ENCODE measurements at regions not wholly inside any gene's neighbourhood (a gene's known extent, or its start where the extent isn't known, plus 50 kb on each side); places are given as distances from the start of the nearest gene placed in this dataset.
"Not testable (repeated sequence)": the region's sequence is repeated elsewhere in the genome, so short reads cannot be mapped to it uniquely, and the experiment has no call there.

GRCh38 chr10:128178302-128178958 is 52.2 kb upstream of the MKI67 start:
- peak; percentile 43 for DNase-seq

DNA sequence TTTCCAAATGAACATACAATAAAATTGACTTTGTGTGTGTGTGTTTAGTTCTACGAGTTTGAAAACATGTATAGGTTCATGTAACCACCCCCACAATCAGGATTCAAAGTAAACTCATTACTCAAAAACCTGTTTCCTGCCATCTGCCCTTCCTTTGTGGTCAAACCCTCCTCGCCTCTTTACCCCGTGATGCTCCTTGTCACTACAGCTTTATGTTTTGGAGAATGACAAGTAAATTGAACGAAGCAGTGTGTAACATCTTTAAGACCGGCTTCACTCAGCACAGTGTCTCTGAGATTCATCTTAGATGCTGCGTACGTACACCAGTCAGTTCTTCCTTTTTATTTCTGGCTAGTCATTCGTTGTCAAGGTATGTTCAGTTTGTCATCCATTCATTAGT is 54.6 kb upstream of the MKI67 start:
- DNase-seq = no peak

GRCh38 chr10:128185627-128186026 is 59.4 kb upstream of the MKI67 start:
- DNase-seq = no peak

DNA sequence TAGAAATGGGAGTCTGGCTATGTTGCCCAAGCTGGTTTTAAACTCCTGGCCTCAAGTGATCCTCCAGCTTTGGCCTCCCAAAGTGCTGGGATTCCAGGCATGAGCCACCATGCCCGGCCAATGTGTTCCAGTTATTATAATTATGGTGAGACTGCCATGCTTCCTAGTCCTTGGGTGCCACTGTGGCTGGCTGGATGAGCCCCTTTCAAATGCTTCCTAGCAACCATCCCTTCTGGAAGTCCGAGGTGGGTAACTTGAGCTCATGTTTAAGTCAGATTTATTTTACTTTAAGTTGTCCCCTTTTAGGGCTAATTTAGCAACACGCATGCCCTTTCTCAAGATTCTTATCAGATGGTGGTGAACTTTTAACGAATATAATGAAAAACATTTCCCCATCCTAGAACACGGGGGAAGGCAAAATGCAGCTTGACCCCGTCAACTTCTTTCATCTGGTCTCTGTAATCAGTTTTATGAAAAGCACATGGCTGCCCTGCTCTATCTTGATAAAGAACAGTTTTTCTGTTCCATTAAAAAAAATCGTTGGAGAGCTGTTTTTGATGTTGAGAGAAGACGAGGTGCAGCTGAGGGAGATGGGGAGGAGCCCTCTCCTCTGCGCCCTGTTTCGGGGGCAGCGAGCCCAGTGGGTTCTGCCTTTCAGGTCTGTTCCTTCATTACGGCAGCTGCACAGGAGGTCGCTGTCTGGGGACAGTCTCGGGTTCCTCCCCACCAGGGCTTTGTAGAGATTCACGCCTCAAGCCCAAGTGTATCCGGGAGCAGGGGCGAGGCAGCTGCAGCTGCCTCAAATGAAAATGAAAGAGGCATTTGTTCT is 61.0 kb upstream of the MKI67 start:
- DNase-seq = no peak

DNA sequence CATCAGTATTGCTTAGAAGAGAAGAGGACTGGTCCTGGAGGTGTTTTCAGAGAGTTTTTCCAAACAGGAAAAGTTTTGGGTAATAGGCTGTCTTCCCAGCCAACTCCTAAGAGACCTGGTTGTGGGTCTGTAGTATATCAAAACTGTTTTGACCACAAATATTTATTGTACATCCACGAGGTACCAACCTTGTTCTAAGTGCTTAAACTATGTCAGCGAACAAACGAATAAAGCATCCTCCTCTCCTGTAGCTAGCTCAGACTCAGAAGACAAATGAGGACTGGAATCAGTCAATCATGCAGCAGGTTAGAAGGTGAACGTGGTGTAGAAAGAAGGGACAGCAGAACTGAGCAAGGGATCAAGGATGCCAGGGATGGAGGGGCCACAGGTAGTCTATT is 61.6 kb upstream of the MKI67 start:
- DNase-seq = no peak

DNA sequence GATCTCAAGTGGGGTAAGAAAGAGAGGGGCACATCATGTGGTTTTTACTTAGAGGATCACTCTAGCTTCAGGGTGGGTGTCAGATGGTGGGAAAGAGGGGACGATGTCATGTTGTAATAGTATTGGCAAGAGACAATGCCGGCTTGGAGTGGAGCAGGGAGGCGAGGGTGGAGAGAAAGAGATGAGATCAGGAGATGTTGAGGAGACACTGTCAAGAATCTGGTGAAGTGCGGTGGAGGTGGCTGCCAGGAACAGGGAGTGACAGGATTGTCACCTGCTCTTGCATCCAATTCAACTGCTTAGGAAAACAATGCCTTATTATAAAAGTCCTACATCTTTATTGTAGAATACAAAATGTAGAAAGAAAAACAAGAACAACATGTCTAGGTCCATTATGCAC is 63.0 kb upstream of the MKI67 start:
- DNase-seq = no peak

DNA sequence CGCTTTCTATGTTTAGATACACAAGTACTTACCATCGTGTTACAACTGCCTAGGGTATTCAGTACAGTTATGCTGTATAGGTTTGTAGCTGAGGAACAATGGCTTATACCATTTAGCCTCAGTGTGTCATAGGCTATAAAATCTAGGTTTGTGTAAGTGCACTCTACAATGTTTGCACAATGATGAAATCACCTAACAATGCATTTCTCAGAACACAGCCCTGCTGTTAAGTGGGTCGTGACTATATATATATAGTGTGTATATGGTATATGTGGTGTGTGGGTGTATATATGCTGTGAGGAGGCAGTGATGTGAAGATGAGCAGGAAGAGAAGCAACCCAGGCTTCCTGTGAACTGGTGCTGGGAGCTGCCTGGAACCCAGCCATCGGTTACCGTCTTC is 65.6 kb upstream of the MKI67 start:
- no peak for DNase-seq

GRCh38 chr10:128201826-128202225 is 75.6 kb upstream of the MKI67 start:
- DNase-seq = not testable (repeated sequence)

- DNase-seq = no peak
Measured at GRCh38 chr10:128203028-128203427, 76.8 kb upstream of the MKI67 start.

- not testable (repeated sequence) for DNase-seq
Measured at GRCh38 chr10:128205591-128205990, 79.4 kb upstream of the MKI67 start.

GRCh38 chr10:128206676-128207075 is 80.5 kb upstream of the MKI67 start:
- no peak for DNase-seq

- DNase-seq = no peak
Measured at GRCh38 chr10:128209862-128210214, 83.6 kb upstream of the MKI67 start.

- peak; percentile 6 for DNase-seq
Measured at GRCh38 chr10:128210215-128211063, 84.2 kb upstream of the MKI67 start.

DNA sequence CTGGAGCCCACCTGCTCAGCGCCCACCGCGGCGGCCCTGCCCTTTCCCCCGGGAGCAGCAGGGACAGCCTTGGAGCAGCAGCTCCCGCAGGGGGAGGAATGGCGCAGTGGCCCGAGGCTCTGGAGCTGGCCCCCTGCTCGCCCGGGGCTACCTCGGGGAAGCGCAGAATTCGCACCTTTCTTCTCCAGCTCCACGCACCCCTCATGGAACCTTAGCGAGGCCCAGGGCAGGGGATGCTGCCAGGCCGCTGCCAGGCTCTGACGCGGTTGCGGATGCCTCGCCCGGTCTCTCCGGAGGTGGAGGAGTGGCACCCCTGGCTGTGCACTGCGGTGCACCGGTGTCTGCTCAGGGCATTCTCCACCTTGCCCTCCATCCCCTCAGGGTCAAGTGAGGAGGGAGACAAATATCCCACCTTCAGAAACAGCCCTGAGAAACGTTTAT is 84.9 kb upstream of the MKI67 start:
- DNase-seq = no peak

- DNase-seq = peak; percentile 89
Measured at GRCh38 chr10:128211953-128212727, 85.9 kb upstream of the MKI67 start.

- DNase-seq = no peak
Measured at GRCh38 chr10:128213156-128213555, 86.9 kb upstream of the MKI67 start.

- no peak for DNase-seq
Measured at GRCh38 chr10:128215733-128216132, 89.5 kb upstream of the MKI67 start.

DNA sequence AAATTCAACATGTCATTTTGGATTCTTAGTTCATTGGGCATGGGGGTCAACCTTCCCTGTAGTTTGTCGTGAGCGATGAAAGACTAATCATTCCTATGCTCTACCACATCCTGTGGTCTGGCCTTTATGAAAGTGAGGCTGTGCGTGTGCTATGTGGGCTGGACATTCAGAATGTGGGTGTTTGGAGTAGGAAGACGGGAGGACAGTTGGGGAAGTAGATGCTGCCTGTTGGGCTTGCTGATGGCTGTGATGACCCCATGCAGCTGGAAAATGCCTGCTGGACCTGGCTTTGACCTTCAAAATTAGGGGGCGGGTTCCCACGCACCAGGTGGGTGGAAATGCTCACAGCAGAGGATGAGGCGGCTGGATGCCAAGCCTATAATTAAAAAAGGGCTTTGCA is 90.9 kb upstream of the MKI67 start:
- no peak for DNase-seq

- no peak for DNase-seq
Measured at GRCh38 chr10:128218161-128218560, 91.9 kb upstream of the MKI67 start.

DNA sequence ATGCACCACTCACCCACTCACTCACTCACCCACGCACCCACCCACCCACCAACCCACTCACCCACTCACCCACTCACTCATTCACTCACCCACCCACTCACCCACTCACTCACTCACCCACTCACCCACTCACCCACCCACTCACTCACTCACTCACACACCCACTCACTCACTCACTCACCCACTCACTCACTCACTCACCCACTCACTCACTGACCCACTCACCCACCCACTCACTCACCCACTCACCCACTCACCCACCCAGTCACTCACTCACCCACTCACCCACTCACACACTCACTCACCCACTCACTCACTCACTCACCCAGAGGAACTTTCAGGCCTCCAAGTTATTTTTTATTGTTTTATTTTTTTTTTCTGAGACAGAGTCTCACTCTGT is 93.1 kb upstream of the MKI67 start:
- DNase-seq = no peak

GRCh38 chr10:128220021-128220420 is 93.8 kb upstream of the MKI67 start:
- DNase-seq = no peak

DNA sequence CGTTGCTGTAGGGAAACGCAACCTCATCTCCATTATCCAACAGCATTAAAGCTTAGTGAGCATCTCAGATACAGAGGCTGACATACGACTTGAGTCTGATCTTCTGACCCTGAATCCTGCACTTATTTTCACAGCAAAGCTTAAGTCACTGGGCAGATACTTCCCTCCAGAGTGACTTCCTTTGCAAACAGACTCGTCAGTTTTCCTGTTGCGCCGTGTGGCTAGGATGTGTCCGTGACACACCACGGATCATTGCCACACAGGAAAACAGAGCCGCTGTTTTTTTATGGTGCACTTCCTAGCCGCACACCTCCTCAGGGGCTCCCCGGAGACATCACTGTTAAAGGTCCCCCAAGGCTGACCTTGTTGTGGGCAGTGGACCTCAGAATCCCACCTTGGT is 94.9 kb upstream of the MKI67 start:
- no peak for DNase-seq

- DNase-seq = no peak
Measured at GRCh38 chr10:128221807-128222206, 95.6 kb upstream of the MKI67 start.
